WTC11 (cell line): ENCODE measurements at regions not wholly inside any gene's neighbourhood (a gene's known extent, or its start where the extent isn't known, plus 50 kb on each side); places are given as distances from the start of the nearest gene placed in this dataset.

Experiments
- AFF4 ChIP-seq: sonication (generic); formaldehyde crosslinking; IDR thresholded peaks from 2 replicates; pipeline ENCODE4 v1.8.1; 2023; ENCODE audit warnings: mild to moderate bottlenecking, missing genetic modification reagents, borderline replicate concordance
- CREB1 ChIP-seq: sonication (generic); formaldehyde crosslinking; IDR thresholded peaks from 2 replicates; pipeline ENCODE4 v1.8.0; 2023; ENCODE audit warnings: mild to moderate bottlenecking, missing genetic modification reagents
- CTCF ChIP-seq: fragments of 200-600 bp; IDR thresholded peaks from 2 replicates; pipeline ENCODE4 v1.8.0; 2022; ENCODE audit warnings: antibody characterized with exemption
- E2F4 ChIP-seq: sonication (generic); formaldehyde crosslinking; IDR thresholded peaks from 2 replicates; pipeline ENCODE4 v1.8.1; 2022; ENCODE audit warnings: low read depth, mild to moderate bottlenecking, moderate library complexity, missing genetic modification reagents, borderline replicate concordance
- ETV6 ChIP-seq: sonication (generic); formaldehyde crosslinking; IDR thresholded peaks from 2 replicates; pipeline ENCODE4 v1.8.1; 2022; ENCODE audit warnings: mild to moderate bottlenecking, missing genetic modification reagents
- FOXP4 ChIP-seq: sonication (generic); formaldehyde crosslinking; IDR thresholded peaks from 2 replicates; pipeline ENCODE4 v1.8.0; 2022; ENCODE audit warnings: mild to moderate bottlenecking, missing genetic modification reagents
- GABPB1 ChIP-seq: sonication (generic); formaldehyde crosslinking; IDR thresholded peaks from 2 replicates; pipeline ENCODE4 v1.8.1; 2023; ENCODE audit warnings: mild to moderate bottlenecking, missing genetic modification reagents
- JUN ChIP-seq: sonication (generic); formaldehyde crosslinking; IDR thresholded peaks from 2 replicates; pipeline ENCODE4 v1.8.0; 2023; ENCODE audit warnings: mild to moderate bottlenecking, missing genetic modification reagents
- TCF7 ChIP-seq: sonication (generic); formaldehyde crosslinking; IDR thresholded peaks from 2 replicates; pipeline ENCODE4 v1.8.0; 2022; ENCODE audit warnings: mild to moderate bottlenecking, low read depth, missing genetic modification reagents, moderate library complexity
- TP53 ChIP-seq: sonication (generic); formaldehyde crosslinking; IDR thresholded peaks from 2 replicates; pipeline ENCODE4 v1.8.1; 2023; ENCODE audit warnings: mild to moderate bottlenecking, missing genetic modification reagents
- ZNF671 ChIP-seq: fragments of 250-450 bp; sonication (Bioruptor Pico); IDR thresholded peaks from 2 replicates; pipeline ENCODE4 v1.8.0; 2021; ENCODE audit warnings: mild to moderate bottlenecking
- TF ChIP-seq, protein P1 (sequence below): sonication (generic); formaldehyde crosslinking; IDR thresholded peaks from 2 replicates; pipeline ENCODE4 v1.8.1; 2023; ENCODE audit warnings: mild to moderate bottlenecking, missing genetic modification reagents, moderate library complexity
- TF ChIP-seq, protein P2 (sequence below): sonication (generic); formaldehyde crosslinking; IDR thresholded peaks from 2 replicates; pipeline ENCODE4 v1.8.0; 2022; ENCODE audit warnings: mild to moderate bottlenecking, missing genetic modification reagents

DNA sequence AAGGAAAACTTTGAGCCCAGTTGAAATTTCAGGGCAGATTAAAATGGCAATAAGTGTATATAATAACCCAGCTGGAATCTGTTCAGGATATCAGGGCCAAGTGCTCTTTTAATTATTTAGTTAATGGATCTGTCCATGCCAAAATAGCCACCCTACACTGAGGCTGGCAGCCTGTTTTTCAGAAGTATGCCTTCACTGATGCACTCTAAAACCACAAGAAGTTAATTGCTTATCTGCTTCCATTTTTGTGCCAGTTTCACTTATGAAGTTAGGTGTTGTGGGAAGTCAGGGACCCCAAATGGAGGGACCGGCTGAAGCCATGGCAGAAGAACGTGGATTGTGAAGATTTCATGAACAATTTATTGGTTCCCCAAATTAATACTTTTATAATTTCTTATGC lies 960.3 kb downstream of the C4orf33 start:
- TF ChIP-seq AFF4 (CRISPR knock-in tag): no peak
- TF ChIP-seq CREB1 (CRISPR knock-in tag): no peak
- no peak for TF ChIP-seq CTCF
- TF ChIP-seq, protein P1, sequence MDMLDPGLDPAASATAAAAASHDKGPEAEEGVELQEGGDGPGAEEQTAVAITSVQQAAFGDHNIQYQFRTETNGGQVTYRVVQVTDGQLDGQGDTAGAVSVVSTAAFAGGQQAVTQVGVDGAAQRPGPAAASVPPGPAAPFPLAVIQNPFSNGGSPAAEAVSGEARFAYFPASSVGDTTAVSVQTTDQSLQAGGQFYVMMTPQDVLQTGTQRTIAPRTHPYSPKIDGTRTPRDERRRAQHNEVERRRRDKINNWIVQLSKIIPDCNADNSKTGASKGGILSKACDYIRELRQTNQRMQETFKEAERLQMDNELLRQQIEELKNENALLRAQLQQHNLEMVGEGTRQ (CRISPR knock-in tag): no peak
- TF ChIP-seq, protein P2, sequence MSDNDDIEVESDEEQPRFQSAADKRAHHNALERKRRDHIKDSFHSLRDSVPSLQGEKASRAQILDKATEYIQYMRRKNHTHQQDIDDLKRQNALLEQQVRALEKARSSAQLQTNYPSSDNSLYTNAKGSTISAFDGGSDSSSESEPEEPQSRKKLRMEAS: no peak
- TF ChIP-seq ZNF671 (CRISPR knock-in tag): no peak
- no peak for TF ChIP-seq TCF7 (CRISPR knock-in tag)
- no peak for TF ChIP-seq FOXP4
- TF ChIP-seq ETV6 (CRISPR knock-in tag): no peak
- no peak for TF ChIP-seq E2F4
- TF ChIP-seq GABPB1 (CRISPR knock-in tag): no peak
- no peak for TF ChIP-seq JUN
- TF ChIP-seq TP53: no peak
